HG02571 (cell line): ENCODE measurements at regions not wholly inside any gene's neighbourhood (a gene's known extent, or its start where the extent isn't known, plus 50 kb on each side); places are given as distances from the start of the nearest gene placed in this dataset.
A peak's percentile ranks its signal among the peaks of the same experiment; 100 is the strongest.
"Not testable (repeated sequence)": the region's sequence is repeated elsewhere in the genome, so short reads cannot be mapped to it uniquely, and the experiment has no call there.

Experiments used
- ATAC-seq: cut with Tn5 transposase; IDR thresholded peaks from one replicate; pipeline ENCODE4 v1.9.1; 2021; ENCODE audit warnings: mild to moderate bottlenecking, moderate library complexity; ENCODE audit not compliant: unreplicated experiment

DNA sequence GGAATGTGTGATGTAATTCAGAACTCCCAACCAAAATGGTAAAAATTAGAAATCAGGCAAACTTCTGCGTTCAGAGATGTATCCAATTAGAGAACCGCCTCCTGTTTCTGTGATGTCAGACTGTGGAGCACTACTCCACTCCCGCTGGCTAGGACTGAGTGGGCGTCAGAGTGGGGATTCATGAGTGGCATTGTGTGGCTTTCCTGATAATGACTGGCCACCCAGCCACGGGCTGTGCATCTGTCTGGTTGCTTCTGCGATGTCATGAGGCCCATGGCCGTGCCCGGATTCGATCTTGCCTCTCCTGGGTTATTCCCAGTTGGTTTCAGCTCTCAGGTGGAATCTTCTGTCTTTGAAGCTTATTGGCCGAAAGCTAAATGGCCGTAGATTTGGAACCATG, 87.1 kb upstream of the KCNA1 start:
- no peak for ATAC-seq

DNA sequence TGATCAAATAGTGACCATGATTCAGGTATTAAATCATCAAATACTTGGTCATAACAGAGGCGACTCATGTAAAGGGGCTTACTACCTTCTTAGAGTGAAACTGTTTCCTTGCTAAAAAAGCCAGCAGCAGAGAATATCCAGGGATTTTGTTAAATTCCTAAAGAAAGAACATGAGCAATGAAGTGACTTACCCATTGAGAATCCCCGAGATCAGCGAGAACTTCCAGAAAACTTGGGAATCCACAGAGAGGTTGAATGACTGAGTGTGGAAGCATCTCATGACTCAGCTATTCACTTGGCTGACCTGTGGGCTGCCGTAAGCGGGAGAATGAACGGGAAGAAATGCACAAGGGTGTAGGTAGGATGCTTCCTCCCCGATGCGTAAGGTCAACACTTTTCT, 85.3 kb upstream of the KCNA1 start:
- no peak for ATAC-seq

DNA sequence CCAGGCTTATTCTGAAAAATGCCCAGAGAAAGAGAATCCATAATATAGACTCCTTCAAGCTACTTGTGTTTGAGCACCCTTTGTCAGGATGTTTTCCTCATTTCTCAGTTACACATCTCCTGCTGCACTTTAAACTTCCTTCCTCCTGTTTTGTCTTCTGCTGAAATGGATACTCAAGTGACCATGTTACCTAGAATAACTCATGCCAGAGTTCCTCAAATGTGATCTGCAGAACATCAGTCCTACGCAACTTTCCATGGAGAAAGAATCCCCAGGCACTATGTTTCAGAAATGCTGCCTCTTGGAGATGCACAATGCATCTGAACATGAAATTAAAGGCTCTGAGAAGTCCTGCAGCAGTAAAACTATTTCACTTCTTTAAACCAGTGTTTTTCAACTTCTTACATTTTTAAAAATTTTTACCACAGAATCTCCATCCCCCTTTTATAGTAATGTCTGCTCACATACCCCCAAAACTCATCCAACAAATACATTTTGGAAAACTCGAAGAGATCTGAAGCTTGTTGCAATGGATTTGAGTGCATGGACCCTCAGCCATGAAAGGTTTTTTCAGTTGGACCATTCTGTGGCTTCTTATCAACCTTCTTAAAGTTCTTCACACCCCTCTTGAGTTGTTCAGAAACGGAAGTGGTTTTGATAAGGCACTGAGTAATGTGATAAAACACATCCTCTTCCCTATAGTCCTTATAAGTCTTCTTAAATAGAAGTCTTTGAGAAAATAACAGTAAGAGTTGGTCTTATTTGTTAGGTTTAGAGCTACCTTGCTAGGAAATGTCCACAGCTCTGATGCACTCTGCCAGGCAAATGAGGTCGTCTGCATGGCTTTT, 84.5 kb upstream of the KCNA1 start:
- ATAC-seq, result no peak

DNA sequence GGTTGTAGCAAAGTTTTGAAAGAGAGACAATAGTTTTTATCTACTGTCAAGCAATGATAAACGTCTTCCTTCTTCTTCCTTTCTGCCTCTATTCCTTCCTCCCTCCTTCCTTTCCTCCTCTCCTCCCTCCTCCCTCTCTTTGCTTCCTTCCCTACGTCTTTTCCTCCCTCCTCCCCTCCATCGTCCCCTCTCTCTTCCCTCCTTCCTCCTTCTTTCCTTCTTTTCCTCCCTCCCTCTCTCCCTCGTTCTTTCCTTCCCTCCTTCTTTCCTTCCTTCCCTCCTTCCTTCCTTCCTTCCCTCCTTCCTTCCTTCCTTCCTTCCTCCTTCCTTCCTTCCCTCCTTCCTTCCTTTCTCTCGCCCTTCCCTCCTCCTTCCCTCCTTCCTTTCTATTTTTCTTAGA, 82.8 kb upstream of the KCNA1 start:
- no peak for ATAC-seq

DNA sequence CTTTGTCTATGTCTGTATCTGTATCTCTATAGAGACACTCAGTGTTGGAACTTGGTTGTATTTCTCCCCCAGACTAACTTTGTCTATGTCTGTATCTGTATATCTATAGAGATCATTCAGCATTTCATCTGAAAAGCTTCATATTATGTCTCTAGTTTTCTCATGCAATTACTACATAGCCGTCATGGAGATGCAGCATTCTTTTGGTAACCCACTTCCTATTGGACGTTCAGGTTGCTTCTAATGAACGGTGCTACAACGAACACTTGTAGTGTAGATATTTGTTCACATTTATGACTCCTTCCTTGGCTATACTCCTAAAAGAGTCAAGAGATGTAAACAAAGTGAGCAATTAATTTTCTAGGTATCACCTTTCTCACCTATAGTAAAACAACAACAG, 81.5 kb upstream of the KCNA1 start:
- no peak for ATAC-seq

DNA sequence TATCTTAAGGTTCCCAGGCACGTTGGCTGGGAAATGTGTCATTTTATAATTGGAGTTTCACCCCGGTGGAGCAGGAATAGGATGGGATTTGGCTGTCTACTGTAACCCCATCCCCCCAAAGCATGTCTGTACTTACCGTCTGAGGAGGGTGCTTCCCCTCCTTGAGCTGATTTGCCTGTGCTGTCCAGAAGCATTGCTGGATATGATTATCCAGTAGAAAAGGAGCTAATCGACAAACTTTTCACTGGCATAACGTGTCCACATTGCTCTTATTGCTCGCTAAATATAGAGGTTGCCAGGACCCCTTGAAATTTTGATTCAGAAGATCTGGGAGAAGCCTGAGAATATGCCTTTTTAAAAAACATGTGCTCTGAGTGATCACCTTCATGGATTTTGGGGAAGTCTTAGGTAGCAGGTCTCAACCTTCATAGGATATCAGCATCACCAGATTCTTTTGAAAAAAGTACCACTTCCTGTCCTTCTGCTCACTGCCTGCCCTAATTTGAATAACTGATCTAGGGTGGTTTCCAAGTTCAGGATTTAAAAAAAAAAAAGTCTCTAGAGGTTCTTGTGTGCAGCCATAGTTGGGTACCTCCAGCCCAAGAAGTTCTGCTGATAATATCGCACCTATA, 80.4 kb upstream of the KCNA1 start:
- peak; percentile 87 for ATAC-seq

DNA sequence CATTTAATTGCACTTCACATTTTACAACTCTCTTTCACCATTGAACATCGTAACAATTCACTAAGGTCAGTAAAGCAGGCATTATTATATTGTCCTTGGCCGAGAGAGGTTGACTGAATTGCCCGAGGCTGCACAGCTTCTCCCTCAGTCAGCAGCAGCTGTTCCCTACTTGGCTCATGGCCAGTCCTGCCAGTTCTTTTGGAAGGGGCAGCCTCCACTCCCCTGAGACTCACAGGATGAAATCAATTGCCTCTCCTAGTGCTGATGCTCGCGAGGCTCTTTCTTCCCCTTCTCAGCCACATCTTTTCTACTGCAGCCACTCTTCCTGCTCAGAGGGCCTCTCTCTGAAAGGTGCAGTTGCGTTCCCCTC, 79.9 kb upstream of the KCNA1 start:
- peak; percentile 22 for ATAC-seq

DNA sequence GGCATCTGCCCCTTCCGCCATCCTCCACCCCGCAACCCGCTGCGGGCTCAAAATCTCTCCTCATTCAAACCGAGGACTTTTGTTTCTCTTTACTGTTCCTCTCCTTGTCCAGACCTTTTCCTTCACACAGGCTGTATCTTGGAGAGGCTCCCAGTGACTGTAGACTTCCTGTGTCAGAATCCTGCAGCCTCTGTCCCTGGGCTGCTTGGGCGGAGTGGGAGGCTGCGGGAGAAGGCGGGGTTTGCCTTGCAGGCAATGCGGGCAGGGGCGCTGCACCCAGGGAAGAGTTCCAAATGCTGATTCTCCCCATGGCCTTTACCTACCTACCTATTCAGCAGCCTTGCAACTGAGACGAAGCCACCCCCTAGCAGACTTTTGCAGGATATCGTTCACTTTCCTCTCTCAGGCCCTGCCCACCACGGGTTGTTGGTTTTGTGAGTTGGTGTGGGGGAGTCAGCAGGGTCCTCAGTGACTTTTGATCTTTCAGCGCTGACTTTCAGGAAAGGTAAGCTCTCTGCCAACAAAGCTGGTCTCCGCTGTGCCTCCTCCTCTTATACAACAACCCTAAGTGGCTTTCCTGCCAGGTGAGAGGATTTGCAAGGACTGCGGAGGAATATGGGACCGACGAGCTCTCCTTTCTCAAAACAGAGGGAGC, 79.0 kb upstream of the KCNA1 start:
- no peak for ATAC-seq

DNA sequence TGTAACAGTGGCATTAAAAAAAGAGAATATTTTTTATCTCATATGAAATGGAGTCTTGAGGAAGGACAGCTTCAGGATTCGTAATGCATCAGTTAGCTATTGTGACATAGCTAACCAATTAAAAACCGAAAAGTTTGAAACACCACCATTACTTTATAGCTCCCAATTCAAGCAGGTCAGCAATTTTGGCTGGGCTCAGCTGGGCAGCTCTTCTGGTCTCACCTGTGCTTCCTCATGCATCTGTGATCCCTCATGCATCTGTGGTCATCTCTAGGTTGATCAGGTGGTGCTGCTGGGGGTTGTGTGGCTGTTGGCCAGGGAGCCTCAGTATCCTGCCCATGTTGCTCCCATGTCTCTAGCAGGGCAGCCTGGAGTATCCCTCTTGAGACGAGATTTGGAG, 76.7 kb upstream of the KCNA1 start:
- ATAC-seq, result no peak

DNA sequence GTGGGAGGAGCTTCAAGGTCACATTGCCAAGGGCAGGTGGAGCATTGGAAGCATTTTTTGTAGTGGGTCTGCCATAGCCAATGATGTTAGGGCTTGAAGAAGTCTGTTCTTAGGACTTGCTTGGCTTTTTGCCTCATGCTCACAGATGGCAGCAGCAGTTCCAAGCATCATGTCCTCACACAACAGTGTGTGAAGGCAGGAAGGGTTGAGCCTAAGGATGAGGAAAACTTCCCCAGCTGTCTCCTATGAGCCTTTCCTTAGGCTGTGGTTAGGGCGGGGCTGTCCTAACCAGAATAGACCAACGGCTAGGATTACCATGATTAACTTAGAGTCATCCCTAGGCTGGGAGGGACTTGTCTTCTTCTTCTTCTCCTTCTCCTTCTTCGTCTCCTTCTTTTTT, 76.2 kb upstream of the KCNA1 start:
- no peak for ATAC-seq

DNA sequence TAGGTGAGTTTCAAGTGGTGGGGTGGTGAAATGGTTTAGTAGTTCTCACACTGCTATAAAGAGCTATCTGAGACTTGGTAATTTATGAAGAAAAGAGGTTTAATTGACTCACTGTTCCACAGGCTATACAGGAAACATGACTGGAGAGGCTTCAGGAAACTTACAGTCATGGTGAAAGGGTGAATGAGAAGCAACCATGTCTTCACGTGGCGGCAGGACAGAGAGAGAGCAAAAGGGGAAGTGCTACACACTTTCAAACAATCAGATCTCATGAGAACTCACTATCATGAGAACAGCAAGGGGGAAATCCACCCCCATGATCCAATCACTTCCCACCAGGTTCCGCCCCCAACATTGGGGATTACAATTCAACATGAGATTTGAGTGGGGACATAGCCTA, 67.3 kb upstream of the KCNA1 start:
- ATAC-seq, result not testable (repeated sequence)

DNA sequence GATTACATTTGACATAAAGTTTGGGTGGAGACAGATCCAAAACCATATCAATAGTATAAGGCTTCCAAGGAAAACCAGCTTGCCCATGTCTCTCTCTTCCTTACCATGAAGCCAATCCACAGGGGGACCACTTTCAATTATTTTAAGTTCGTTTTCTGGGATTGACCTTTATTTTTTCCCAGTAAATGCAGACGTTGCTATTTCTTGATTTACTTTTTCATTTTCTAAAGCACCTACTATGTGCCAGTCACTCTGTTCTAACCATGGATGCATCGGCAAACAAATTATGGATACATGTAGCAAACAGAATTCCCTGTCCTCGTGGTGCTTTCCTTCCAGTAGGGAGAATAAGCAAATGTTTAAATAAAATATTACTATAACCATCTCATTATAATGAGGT, 65.8 kb upstream of the KCNA1 start:
- ATAC-seq, result no peak

DNA sequence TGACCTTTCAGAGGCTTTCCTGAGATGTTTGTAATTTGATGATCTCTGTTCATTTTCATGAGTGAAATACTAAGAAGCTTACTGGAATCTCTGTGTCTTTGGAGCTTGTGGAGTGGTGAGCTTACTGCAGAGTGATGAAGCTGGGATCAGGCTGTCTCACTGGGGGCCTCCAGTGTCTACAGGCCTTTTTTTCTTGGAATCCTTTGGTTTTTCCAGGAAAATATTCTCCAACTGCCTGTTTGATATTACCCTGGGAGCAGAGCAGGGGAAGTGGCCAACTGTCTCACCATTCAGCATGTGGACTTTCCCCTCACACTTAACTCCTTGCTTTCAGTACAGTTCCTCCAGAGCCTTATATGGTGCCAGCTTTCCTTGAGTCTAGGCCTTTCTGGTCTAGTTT, 62.0 kb upstream of the KCNA1 start:
- no peak for ATAC-seq

DNA sequence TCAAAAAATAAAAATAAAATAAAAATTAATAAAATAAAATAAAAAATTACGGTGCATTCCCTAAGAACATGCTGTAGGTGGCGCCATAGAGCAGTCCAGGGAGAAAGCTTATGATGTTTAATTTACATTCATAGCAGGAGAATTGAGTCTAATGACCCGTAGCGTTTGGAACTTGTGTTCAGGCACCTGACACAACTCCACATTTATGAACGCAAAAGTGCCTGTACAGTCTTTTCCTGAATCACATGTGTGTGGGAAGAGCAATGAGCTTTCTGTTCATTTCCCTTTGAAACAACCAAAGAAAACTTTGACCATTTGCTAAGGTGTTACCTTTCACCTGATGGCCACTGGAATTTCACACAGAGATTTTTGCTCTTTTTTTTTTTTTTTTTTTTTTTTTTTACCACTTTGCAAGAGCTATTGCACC, 60.6 kb upstream of the KCNA1 start:
- ATAC-seq, result no peak

DNA sequence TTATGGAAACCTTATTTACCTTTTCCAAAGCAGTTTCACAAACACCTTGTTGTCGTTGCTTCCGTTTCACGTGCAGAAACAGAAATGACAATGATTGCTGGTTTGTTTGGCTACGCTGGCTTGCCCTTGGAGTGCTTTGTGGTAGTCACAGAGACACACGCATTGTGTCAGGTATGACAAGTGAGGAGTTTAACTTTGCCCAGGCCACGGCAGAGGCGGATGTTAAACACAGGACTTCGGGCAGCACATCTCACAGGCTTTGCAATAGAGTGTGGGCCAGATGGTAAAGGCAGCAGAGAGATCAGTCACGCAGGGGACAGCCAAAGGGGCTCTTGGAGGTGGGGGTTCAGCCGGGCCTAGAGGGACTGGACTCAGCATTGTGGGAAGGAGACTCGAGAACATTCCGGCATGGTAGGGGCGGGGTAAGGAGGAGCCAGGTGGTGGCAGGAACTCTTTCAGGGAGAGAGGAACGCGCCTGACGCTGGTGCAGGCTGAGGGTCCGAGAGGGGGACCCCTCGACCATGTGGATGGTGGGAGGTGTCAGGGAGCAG, 59.8 kb upstream of the KCNA1 start:
- no peak for ATAC-seq

DNA sequence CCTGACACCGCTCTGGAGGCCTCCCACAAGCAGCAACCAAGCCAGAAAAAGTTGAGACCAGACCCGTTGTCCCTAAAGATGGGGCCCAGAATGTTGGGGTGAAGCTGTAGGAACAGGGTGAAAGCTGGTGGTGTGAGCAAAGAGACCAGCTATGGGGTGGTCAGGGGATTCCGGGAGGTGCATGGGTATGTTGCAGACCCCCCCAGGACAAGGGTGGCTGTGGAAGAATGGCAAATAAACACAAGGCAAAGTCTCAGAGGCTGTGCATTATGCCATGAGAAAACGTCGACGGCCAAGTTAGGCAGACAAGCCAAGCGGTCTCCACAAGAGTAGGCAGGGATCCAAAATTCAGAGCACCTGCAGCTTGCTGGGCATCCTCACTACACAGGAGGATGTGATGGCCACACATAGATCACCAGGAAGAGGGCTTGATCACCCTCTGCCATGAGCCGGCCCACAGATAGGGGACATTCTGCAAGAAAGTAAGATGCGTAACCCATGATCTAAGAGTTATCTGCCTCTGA, 58.8 kb upstream of the KCNA1 start:
- no peak for ATAC-seq

DNA sequence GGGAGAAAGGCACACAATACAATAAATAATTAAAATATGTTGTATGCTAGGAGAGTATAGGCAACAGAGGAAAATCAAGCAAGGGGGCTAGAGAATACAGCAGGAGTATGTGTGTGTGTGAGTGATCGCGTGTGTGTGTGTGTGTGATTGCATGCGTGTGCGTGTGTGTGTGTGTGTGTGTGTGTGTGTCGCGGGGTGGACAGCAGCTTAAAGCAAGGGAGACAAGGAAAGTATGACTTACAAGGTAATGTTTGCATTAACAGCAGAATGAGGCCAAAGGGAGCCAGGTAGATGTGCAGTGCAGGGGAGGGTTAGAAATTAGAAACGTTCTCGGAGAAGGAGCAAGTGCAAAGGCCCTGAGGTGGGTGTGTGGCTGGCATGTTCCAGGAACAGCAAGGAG, 57.4 kb upstream of the KCNA1 start:
- no peak for ATAC-seq

DNA sequence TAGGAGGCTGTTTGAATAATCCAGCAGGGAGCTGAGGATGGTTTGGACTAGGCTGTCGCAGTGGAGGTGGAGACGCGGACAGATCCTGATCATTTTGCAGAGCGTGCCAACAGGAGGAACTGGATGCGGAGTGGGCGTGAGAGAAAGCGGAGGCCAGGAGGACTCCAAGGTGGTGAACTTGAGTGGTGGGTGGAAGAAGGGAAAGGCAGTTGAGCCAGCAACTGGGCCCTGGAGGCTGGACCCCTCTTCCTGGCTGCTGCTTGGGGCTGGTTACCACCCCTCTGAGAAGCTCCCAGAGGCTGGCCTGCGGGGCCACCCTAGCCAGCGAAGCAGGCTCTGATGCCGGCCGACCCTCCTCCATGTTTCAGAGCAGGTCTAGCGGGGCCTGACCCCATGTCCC, 56.8 kb upstream of the KCNA1 start:
- no peak for ATAC-seq

DNA sequence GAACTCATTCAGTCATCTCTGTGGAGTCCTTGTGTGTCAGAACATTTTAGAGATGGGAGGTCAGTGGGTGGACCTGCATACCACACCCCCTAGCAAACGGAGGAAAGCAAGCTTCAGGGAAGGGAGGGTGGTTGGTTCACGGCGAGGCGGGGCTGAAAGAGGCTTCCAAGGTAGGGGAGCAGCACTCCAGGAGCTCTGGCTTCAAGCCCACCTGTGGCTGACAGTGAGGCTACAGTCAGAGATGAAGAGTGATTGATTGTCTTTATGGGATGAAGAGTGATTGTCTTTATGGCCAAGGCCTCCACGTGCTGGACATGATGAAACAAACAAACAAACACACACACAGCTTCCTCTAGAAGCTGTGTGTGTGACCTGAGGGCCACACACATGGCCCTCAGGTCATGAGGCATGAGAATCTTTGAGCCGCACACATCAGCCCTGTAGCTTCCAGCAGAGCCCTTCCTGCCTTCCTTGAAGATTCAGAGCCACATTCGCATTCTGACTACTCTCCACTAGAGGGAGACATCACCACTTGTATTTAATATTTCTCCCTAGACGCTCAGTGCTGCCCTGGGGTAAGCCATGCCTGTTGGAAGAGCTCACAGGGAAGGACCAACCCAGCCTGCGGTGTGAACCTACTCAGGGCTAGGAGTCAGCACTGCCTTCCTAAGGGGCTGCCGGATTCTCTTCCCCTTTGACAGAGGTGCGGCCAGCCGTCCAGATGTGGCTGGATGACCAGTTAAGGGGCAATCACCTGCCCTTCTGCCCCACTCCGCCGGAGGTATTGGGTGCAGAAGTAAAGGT, 54.4 kb upstream of the KCNA1 start:
- no peak for ATAC-seq

DNA sequence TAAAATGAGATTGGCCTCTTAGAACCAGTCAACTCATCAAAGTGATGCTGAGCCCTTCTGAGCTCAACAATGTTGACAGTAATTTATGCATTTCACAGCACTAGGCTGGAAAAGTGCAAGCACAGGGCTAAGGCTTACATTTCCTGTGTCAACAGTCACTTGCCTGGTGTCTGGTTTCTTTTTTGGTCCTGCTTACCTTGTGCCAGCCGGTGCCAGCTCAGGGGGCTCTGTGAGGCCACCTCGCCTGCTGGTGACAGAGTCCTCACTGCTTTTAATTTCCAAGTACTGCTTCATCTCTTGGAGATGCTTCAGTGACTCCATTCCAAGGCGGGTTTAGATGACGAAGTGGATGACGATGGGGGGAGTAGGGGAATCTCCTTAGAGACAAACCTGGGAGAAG, 53.1 kb upstream of the KCNA1 start:
- ATAC-seq, result no peak
